HG02938 (cell line): ENCODE measurements at regions not wholly inside any gene's neighbourhood (a gene's known extent, or its start where the extent isn't known, plus 50 kb on each side); places are given as distances from the start of the nearest gene placed in this dataset.
"Not testable (repeated sequence)": the region's sequence is repeated elsewhere in the genome, so short reads cannot be mapped to it uniquely, and the experiment has no call there.

Experiments
- ATAC-seq: cut with Tn5 transposase; IDR thresholded peaks from one replicate; pipeline ENCODE4 v1.9.1; 2021; ENCODE audit warnings: mild to moderate bottlenecking, moderate library complexity; ENCODE audit not compliant: unreplicated experiment

GRCh38 chr4:20062054-20062453 is 189.7 kb upstream of the SLIT2 start:
- ATAC-seq: no peak

DNA sequence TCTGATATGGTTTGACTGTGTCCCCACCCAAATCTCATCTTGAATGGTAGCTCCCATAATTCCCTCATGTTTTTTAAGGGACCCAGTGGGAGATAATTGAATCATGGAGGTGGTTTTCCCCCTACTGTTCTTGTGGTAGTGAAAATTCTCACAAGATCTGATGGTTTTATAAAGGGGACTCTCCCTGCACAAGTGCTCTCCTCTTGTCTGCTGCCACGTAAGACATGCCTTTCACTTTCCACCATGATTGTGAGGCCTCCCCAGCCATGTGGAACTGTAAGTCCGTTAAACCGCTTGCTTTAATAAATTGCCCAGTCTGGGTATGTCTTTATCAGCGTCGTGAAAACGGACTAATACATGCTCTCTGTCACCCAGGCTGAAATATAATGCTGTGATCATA is 200.9 kb upstream of the SLIT2 start:
- ATAC-seq: no peak

GRCh38 chr4:20049889-20050288 is 201.8 kb upstream of the SLIT2 start:
- no peak for ATAC-seq

DNA sequence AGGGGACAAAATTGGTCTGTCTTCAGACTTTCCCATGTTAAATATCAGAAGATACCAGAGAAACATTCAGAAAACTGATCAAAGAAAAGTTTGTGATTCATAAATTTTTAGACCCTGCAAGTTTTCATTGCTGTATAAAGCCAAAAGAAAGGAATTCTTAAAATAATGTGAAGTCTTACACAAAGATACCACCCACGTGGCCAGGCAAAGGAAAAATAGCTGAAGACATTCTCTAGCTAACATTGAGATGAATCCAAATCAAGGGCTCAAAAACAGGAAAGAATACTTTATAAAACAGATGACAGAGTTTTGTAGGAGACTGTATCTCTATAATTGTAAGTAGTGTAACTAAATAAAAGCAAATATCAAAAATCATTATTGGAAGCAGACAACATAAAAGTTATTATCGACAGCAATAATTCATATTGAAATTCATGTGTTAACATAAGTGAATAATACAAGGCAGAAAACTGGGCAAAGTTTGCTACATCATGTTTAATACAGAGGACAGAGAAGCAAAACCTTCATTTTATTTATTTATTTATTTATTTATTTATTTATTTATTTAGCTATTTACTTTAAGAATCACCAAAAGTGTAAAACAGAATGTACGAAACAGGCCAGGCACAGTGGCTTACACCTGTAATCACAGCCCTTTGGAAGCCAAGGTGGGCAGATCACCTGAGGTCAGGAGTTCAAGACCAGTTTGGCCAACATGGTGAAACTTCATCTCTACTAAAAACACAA is 204.6 kb upstream of the SLIT2 start:
- no peak for ATAC-seq

DNA sequence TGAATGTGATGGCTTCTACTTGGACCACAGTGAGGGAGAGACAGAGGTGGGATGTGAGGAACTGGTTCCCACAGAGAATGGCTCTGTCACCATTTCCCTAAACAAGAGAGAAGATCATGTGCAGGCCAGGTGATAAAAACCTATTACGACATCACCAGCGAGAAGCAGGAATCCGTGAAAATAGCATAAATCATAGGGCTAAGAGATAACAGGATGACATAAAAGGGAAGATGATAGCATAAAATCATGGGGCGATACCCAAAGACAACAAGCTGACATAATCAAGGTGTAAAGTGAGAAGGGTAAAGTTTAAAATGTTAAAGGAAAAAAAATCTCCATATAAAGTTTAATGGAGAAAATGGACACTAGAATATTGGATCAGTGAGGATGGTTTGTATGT is 205.5 kb upstream of the SLIT2 start:
- no peak for ATAC-seq

DNA sequence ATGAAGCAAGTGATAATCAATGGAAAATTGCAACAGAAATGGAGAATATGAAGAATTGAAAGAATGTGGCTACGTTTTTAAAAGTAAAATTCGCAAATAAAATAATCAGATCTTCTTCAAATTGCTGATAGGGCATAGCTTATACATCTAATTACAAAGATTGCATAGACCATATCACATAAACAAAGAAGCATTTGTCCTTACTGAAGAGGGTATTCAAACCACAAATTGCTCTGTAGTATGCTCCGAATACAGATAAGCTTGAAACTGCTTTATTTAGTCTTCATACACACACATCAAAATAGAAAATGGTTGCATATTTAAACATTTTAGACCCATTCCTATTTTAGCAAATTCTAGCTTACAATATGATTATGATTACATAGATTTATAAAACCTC is 206.7 kb upstream of the SLIT2 start:
- ATAC-seq: no peak

- no peak for ATAC-seq
Observed at GRCh38 chr4:20044502-20044911, 207.2 kb upstream of the SLIT2 start.

DNA sequence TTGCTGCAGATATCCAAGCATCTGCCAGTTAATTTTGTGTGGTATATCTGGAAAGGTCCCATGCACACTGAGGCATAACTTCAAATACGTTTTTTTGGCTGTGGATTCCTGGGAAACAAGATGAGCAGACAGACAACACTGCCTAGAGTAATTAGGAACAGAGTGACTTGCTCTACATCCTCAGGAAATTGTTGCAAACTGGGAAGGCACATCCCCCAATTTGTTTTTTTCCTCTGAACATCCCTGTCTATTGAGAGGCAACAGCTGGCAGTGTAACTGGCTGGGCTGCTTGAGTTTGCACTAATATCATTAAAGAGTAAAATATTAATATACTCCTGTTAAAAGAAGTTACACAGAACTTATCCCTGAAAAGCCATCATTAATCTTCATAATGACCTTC is 207.7 kb upstream of the SLIT2 start:
- no peak for ATAC-seq

DNA sequence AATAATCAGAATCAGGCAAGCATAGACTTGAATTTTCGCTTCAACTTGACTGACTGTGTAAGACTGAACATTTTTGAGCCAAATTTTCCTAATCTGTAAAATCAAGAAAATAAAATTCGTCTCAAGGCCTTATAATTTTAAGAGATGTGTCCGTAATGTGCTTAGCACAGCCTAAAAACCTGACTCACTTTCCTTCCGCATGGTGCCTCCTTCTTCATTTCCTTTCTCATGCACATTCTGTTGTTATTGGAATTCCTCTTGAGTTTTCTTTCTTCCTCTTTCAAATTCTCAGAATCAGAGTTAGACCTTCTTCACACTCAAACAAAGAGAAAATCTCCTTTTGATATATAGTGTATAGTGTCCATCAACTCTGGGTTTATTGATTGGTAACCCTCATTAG is 208.9 kb upstream of the SLIT2 start:
- no peak for ATAC-seq

- ATAC-seq: no peak
Observed at GRCh38 chr4:20041839-20042407, 209.8 kb upstream of the SLIT2 start.

DNA sequence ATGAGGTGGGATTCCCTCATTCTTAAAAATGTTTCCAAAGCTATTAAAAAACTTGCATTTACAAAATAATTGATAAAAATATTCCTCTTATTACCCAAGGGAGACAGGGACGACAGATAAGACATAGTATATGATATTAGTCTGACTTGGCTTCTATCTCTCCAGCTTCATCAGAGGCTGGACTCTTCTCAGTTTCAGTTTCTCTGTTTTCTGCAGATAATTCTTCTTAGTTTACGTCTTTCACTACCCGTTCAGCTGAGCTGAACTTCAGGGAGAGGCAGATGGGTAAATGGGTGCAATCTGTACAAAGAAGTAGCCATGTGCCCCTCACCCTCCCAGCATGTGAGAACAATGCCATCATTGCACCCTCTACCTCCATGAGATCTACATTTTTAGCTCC is 214.0 kb upstream of the SLIT2 start:
- ATAC-seq: no peak

DNA sequence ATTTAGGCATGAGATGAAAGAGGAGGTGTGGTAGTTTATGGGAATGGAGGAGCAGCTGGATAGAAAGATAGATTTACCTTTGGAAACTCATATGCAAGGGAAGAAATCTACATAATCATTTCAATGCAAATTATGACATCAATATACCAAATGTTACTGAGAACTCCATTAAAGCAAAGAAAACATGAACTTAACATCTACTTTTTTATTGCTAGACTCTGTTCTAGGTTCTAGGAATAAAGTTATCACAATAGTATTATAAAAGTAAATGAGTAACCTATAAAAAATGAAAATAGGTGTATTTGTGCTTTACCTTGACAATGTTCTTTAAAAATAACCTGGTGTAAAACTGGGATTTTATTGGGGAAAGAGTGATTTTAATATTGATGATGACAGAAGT is 221.6 kb upstream of the SLIT2 start:
- no peak for ATAC-seq

DNA sequence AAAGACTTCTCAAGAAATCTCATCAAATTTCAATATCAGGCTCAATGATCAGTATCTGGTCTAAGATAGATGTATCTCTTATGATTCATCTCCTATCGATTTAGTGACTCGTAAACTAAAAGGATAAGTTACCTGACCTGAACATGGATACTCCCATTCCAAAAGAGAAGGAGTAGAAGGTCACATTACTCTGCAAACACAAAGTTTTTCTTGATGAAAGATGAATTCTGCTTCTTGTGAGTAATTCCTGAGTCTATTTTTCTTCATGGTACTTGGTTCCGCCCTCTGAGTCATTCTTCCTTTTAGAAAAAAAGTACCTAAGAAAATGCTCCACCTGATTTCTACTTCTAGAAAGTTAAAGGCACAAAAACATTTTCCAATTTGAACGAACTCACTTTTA is 223.1 kb upstream of the SLIT2 start:
- ATAC-seq: no peak

GRCh38 chr4:20026456-20026855 is 225.2 kb upstream of the SLIT2 start:
- no peak for ATAC-seq

GRCh38 chr4:20022471-20022870 is 229.2 kb upstream of the SLIT2 start:
- ATAC-seq: no peak

DNA sequence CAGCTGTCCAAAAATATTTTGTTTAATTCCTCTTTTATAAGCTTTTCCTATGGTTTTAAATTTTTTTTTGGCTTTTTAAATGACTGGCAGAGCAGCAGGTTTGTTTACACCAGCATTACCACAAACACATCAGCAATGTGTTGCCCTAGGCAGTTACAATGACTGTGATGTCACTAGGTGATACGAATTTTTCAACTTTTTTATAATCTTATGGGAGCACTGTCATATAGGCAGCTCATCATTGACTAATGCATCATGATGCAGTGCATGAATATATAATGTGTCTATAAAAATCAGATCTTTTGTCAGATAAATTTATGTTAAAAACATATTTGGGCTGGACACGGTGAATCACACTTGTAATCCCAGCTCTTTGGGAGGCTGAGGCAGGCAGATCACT is 231.6 kb upstream of the SLIT2 start:
- no peak for ATAC-seq

DNA sequence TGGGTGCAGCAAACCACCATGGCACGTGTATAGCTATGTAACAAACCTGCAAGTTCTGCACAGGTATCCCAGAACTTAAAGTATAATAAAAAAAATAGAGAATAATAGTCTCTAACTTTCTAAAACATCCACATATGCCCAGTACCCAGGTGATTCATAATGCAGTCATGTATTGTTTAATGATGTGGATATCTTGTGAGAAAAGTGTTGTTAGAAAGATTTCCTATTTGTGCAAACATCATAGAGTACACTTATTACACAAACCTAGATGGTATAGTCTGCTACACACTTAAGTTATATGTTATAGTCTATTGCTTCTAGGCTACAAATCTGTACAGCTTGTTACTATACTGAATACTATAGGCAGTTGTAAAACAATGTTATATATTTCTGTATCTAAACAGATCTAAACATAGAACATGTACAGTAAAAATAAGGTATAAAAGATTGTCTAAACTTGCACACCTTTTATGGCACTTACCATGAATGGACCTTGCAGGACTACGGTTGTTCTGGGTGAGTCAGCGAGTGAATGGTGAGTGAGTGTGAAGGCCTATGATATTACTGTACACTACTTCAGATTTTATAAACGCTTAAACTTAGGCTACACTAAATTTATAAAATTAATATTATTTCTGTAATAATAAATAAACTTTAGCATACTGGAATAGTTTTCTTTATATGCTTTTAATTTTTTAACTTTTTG is 232.2 kb upstream of the SLIT2 start:
- ATAC-seq: no peak

DNA sequence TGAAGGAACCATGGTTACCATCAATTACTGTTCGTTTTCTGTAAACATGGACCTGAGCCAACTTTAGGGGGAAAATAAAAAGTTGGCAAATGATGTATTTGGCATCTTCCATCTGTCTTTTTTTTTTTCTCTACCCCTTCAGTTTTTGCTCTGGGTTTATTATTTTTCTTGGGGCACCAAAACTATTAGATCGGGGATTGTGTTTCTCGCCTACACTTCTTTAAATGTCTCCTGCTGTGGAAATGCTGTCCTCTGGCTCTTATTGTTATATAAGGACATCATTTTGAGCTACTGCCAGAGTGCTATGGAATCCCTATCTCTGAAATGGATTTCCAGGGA is 234.0 kb upstream of the SLIT2 start:
- no peak for ATAC-seq

GRCh38 chr4:20017070-20017776 is 234.5 kb upstream of the SLIT2 start:
- ATAC-seq: no peak

DNA sequence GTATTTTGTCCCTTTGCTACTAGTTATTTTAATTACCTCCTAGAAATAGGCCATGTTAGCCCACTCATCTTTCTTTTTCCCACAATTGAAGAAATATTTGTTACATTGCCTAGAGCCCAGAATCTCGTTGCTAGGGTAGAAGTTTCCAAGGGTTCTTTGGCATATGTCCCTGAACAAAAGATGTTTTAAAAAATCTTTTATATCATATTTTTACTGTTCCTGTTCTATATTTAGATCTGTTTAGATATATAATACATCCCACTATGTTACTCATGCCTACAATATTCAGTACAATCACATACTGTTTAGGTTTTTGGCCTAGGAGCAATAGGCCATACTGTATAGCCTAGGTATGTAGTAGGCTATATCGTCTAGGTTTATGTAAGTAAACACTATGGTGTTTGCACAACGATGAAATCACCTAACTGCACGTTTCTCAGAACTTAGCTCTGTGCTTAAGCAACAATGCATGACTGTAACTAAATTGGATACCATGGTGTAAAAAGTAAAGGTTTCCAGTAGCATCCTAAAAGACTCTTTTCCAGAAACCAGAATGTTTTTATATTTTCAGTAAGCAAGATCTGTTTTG is 236.0 kb upstream of the SLIT2 start:
- no peak for ATAC-seq

GRCh38 chr4:20003836-20004558 is 247.7 kb upstream of the SLIT2 start:
- not testable (repeated sequence) for ATAC-seq
